ENCODE measurements at regions not wholly inside any gene's neighbourhood (a gene's known extent, or its start where the extent isn't known, plus 50 kb on each side); places are given as distances from the start of the nearest gene placed in this dataset.

GRCh38 chr6:146914489-146915483, 289.4 kb upstream of the STXBP5 start:
- Histone ChIP-seq H3K4me1 (ENCODE audit: control insufficient read depth in 1 of 2, insufficient read depth in 2 of 2, low read length in 2 of 2) (peaks cover 39 to 47% of the 10 kb centered on the region in 2 donors), H2AFZ (ENCODE audit: insufficient read depth, low read depth, low read length, poor library complexity, severe bottlenecking) (peak overlapping the region; percentile 55), H3K4me3 (replicated peaks in 1 of 3; ENCODE audit: low read depth in 2 of 3, low read length in 3 of 3) (peak overlapping the region; percentile 30 to 71 (median 54)), H3K4me2 (replicated peaks; ENCODE audit: extremely low read depth, low read length, poor library complexity, severe bottlenecking) (peak overlapping the region; percentile 76), H3K36me3 (replicated peaks in 1 of 2; ENCODE audit: control insufficient read depth in 1 of 2, insufficient read depth in 2 of 2, low read length in 2 of 2) (no peaks in the 10 kb centered on the region), H3K9ac (ENCODE audit: insufficient read depth, low read length, poor library complexity, severe bottlenecking) (peak overlapping the region; percentile 58), H3K27ac (ENCODE audit: low read depth in 1 of 2, low read length in 2 of 2) (peak overlapping the region; percentile 39 to 86), H3K27me3 (ENCODE audit: control insufficient read depth in 2 of 2, insufficient read depth in 2 of 2, low read length in 2 of 2) (no peaks in the 10 kb centered on the region), H3K9me3 (replicated peaks in 1 of 2; ENCODE audit: control insufficient read depth in 1 of 2, insufficient read depth in 1 of 2, low read length in 2 of 2) (no peaks in the 10 kb centered on the region), H3K79me2 (ENCODE audit: insufficient read depth, low read length) (no peaks in the 10 kb centered on the region), H4K20me1 (ENCODE audit: insufficient read depth, low read length) (no peaks in the 10 kb centered on the region)
- H3K27ac Mint-ChIP-seq: peak overlapping the region; percentile 84 to 97 (median 92)
- H3K4me3 Mint-ChIP-seq: peak overlapping the region; percentile 67 to 90
- TF ChIP-seq CTCF (IDR thresholded peaks at IDR 0.05): no peak
- 88% methylated on average over 1 of the region's 8 CpGs for WGBS (ENCODE audit: insufficient coverage)
- intact Hi-C loops (cut with micrococcal nuclease): loop anchor here (5.0 kb wide), 3 partner anchors 37 to 288 kb away; partner anchors contain the start of gene STXBP5 (in 1 of the 2)
- DNase-seq: peak; percentile 79 to 90 (median 86)
- peaks cover 0 to 11% (median 2%) of the 10 kb centered on the region in 3 donors for H3K27me3 Mint-ChIP-seq (ENCODE audit: low read depth in 3 of 3)
- peaks cover 52% of the 10 kb centered on the region for H3K4me1 Mint-ChIP-seq
- H3K9me3 Mint-ChIP-seq: peaks cover 0 to 5% (median 0%) of the 10 kb centered on the region in 7 donors
- peaks cover 0 to 2% of the 10 kb centered on the region in 2 donors for H3K36me3 Mint-ChIP-seq

- Histone ChIP-seq H3K9ac (ENCODE audit: insufficient read depth, low read length, poor library complexity, severe bottlenecking) (no peak overlapping the region), H3K4me2 (replicated peaks; ENCODE audit: extremely low read depth, low read length, poor library complexity, severe bottlenecking) (no peak overlapping the region), H3K4me3 (replicated peaks in 1 of 3; ENCODE audit: low read depth in 2 of 3, low read length in 3 of 3) (no peak overlapping the region), H3K36me3 (replicated peaks in 1 of 2; ENCODE audit: control insufficient read depth in 1 of 2, insufficient read depth in 2 of 2, low read length in 2 of 2) (no peaks in the 10 kb centered on the region), H4K20me1 (ENCODE audit: insufficient read depth, low read length) (no peaks in the 10 kb centered on the region), H3K79me2 (ENCODE audit: insufficient read depth, low read length) (no peaks in the 10 kb centered on the region), H3K4me1 (ENCODE audit: control insufficient read depth in 1 of 2, insufficient read depth in 2 of 2, low read length in 2 of 2) (peaks cover 39 to 47% of the 10 kb centered on the region in 2 donors), H3K9me3 (replicated peaks in 1 of 2; ENCODE audit: control insufficient read depth in 1 of 2, insufficient read depth in 1 of 2, low read length in 2 of 2) (no peaks in the 10 kb centered on the region), H2AFZ (ENCODE audit: insufficient read depth, low read depth, low read length, poor library complexity, severe bottlenecking) (no peak overlapping the region), H3K27ac (ENCODE audit: low read depth in 1 of 2, low read length in 2 of 2) (peak overlapping the region in 1 of 2 donors; percentile 86), H3K27me3 (ENCODE audit: control insufficient read depth in 2 of 2, insufficient read depth in 2 of 2, low read length in 2 of 2) (no peaks in the 10 kb centered on the region)
- peak; percentile 61 to 86 (median 77) for DNase-seq
- intact Hi-C loops (cut with micrococcal nuclease): no loop called here
- H3K4me1 Mint-ChIP-seq: peaks cover 47% of the 10 kb centered on the region
- peaks cover 0 to 11% (median 2%) of the 10 kb centered on the region in 3 donors for H3K27me3 Mint-ChIP-seq (ENCODE audit: low read depth in 3 of 3)
- peaks cover 0 to 2% of the 10 kb centered on the region in 2 donors for H3K36me3 Mint-ChIP-seq
- peak overlapping the region in 6 of 7 donors; percentile 70 to 95 (median 84) for H3K27ac Mint-ChIP-seq
- peaks cover 0 to 5% (median 0%) of the 10 kb centered on the region in 7 donors for H3K9me3 Mint-ChIP-seq
- TF ChIP-seq CTCF (IDR thresholded peaks at IDR 0.05): no peak
- peak overlapping the region in 1 of 2 donors; percentile 48 for H3K4me3 Mint-ChIP-seq
Observed at GRCh38 chr6:146915671-146916127, 288.5 kb upstream of the STXBP5 start.
